IMR-90 (cell line): ENCODE measurements at regions not wholly inside any gene's neighbourhood (a gene's known extent, or its start where the extent isn't known, plus 50 kb on each side); places are given as distances from the start of the nearest gene placed in this dataset.

Experiments used
- ATAC-seq: fragments of 200-7000 bp; cut with Tn5 transposase; 2 replicates; pipeline ENCODE4 v1.9.1; 2020; ENCODE audit warnings: low read depth, mild to moderate bottlenecking, moderate library complexity
- BruUV-seq: library from RNA; stranded (reverse); fragments of 400-500 nt; replicated peaks from 2 replicates; lab custom pipeline; 2021; lab: Mats Ljungman, UMichigan
- CTCF ChIA-PET: fragments of 300-600 bp; formaldehyde crosslinking; extraction: SDS; loops from one replicate; lab custom pipeline; 2021; ENCODE audit warnings: antibody characterized with exemption; lab: Yijun Ruan, JAX
- POLR2A ChIA-PET: fragments of 300-600 bp; sonication (Branson Sonifier 250); formaldehyde crosslinking; loops from one replicate; lab custom pipeline; 2022; ENCODE audit warnings: antibody characterized with exemption; ENCODE audit not compliant: unreplicated experiment; lab: Charles Lee
- DNase-seq: peaks from one replicate; pipeline ENCODE4 v3.0.0; 2013
- H2AFZ ChIP-seq: replicated peaks from 2 replicates; pipeline ENCODE3; 2013; ENCODE audit warnings: low read length, mild to moderate bottlenecking; ENCODE audit not compliant: poor library complexity
- H2AK5ac ChIP-seq: 2 replicates; pipeline ENCODE4 v1.6.1; 2013; ENCODE audit warnings: low read depth, low read length, inconsistent platforms
- H2AK9ac ChIP-seq: replicated peaks from 2 replicates; pipeline ENCODE3; 2013; ENCODE audit warnings: mild to moderate bottlenecking, low read depth, low read length, moderate library complexity; ENCODE audit not compliant: poor library complexity
- H2BK120ac ChIP-seq: 2 replicates; pipeline ENCODE4 v1.6.1; 2013; ENCODE audit warnings: low read depth, low read length, inconsistent platforms
- H2BK15ac ChIP-seq: 3 replicates; pipeline ENCODE4 v1.6.1; 2013; ENCODE audit warnings: low read depth, low read length, inconsistent platforms
- H2BK20ac ChIP-seq: 2 replicates; pipeline ENCODE4 v1.6.1; 2013; ENCODE audit warnings: low read depth, mild to moderate bottlenecking, inconsistent platforms, low read length, moderate library complexity
- H2BK5ac ChIP-seq: 2 replicates; pipeline ENCODE4 v1.6.1; 2013; ENCODE audit warnings: mild to moderate bottlenecking, low read depth, low read length, inconsistent platforms; ENCODE audit not compliant: poor library complexity, severe bottlenecking
- H3K14ac ChIP-seq: replicated peaks from 2 replicates; pipeline ENCODE4 v1.6.1; 2013; ENCODE audit warnings: low read depth, low read length, inconsistent platforms
- H3K18ac ChIP-seq: 2 replicates; pipeline ENCODE4 v1.6.1; 2013; ENCODE audit warnings: low read depth, low read length, control low read depth
- H3K23ac ChIP-seq: 2 replicates; pipeline ENCODE4 v1.6.1; 2013; ENCODE audit warnings: low read depth, low read length, inconsistent platforms
- H3K27ac ChIP-seq: 2 replicates; pipeline ENCODE4 v1.5.1; 2013; ENCODE audit warnings: mild to moderate bottlenecking, control low read depth, low read length; ENCODE audit not compliant: insufficient read depth
- H3K27me3 ChIP-seq: 2 replicates; pipeline ENCODE4 v1.6.1; 2013; ENCODE audit warnings: low read length; ENCODE audit not compliant: control insufficient read depth, insufficient read depth
- H3K36me3 ChIP-seq: 2 replicates; pipeline ENCODE4 v1.6.1; 2013; ENCODE audit warnings: low read length, mixed read lengths; ENCODE audit not compliant: control insufficient read depth, insufficient read depth
- H3K4ac ChIP-seq: 2 replicates; pipeline ENCODE4 v1.6.1; 2013; ENCODE audit warnings: low read depth, low read length, inconsistent platforms
- H3K4me1 ChIP-seq: 2 replicates; pipeline ENCODE4 v1.6.1; 2013; ENCODE audit warnings: low read length, mixed read lengths; ENCODE audit not compliant: control insufficient read depth, insufficient read depth
- H3K4me2 ChIP-seq: 2 replicates; pipeline ENCODE4 v1.6.1; 2013; ENCODE audit warnings: low read depth, mild to moderate bottlenecking, control low read depth, low read length, moderate library complexity
- H3K4me3 ChIP-seq: 2 replicates; pipeline ENCODE4 v1.5.1; 2013; ENCODE audit warnings: low read depth, mild to moderate bottlenecking, control low read depth, low read length, moderate library complexity; ENCODE audit not compliant: insufficient read depth
- H3K56ac ChIP-seq: 2 replicates; pipeline ENCODE4 v1.6.1; 2013; ENCODE audit warnings: low read length, inconsistent platforms; ENCODE audit not compliant: insufficient read depth; ENCODE audit errors: extremely low read depth
- H3K79me1 ChIP-seq, 2 experiments: 2 replicates each; pipeline ENCODE4 v1.6.1; 2013; ENCODE audit warnings: low read length in 2 of 2, inconsistent platforms in 1 of 2, low read depth in 1 of 2
- H3K9ac ChIP-seq: 2 replicates; pipeline ENCODE4 v1.6.1; 2013; ENCODE audit warnings: low read depth, low read length, control low read depth
- H3K9me1 ChIP-seq: 2 replicates; pipeline ENCODE4 v1.6.1; 2013; ENCODE audit warnings: low read length, inconsistent platforms; ENCODE audit not compliant: insufficient read depth
- H3K9me3 ChIP-seq: 2 replicates; pipeline ENCODE4 v1.6.1; 2013; ENCODE audit warnings: low read length; ENCODE audit not compliant: control insufficient read depth, insufficient read depth
- H4K20me1 ChIP-seq: 2 replicates; pipeline ENCODE4 v1.6.1; 2013; ENCODE audit warnings: low read length, inconsistent platforms; ENCODE audit not compliant: insufficient read depth
- H4K5ac ChIP-seq: 2 replicates; pipeline ENCODE4 v1.6.1; 2013; ENCODE audit warnings: mild to moderate bottlenecking, low read depth, low read length, control low read depth
- H4K8ac ChIP-seq, 2 experiments: 2 replicates each; pipeline ENCODE4 v1.6.1; 2013; ENCODE audit warnings: low read depth in 2 of 2, low read length in 2 of 2, control low read depth in 1 of 2, inconsistent platforms in 1 of 2
- H4K91ac ChIP-seq: 2 replicates; pipeline ENCODE4 v1.6.1; 2013; ENCODE audit warnings: low read depth, low read length, inconsistent platforms; ENCODE audit not compliant: insufficient read depth
- BHLHE40 ChIP-seq: fragments of 150-350 bp; IDR thresholded peaks from 2 replicates; pipeline ENCODE4 v1.6.1; 2016; ENCODE audit warnings: mild to moderate bottlenecking, low read depth, low read length
- CEBPB ChIP-seq: IDR thresholded peaks from 2 replicates; pipeline ENCODE4 v1.6.1; 2012; ENCODE audit warnings: low read depth, low read length, improper control_type of control experiment
- CHD1 ChIP-seq: IDR thresholded peaks from 2 replicates; pipeline ENCODE4 v1.6.1; 2012; ENCODE audit warnings: low read depth, low read length, improper control_type of control experiment
- FOS ChIP-seq: fragments of 150-350 bp; IDR thresholded peaks from 2 replicates; pipeline ENCODE4 v1.6.1; 2016; ENCODE audit warnings: low read depth, low read length
- MAFK ChIP-seq: IDR thresholded peaks from 2 replicates; pipeline ENCODE4 v1.6.1; 2012; ENCODE audit warnings: low read depth, low read length, improper control_type of control experiment
- MAZ ChIP-seq: IDR thresholded peaks from 2 replicates; pipeline ENCODE4 v1.6.1; 2012; ENCODE audit warnings: low read depth, mild to moderate bottlenecking, low read length, improper control_type of control experiment, moderate library complexity, borderline replicate concordance
- MXI1 ChIP-seq: IDR thresholded peaks from 2 replicates; pipeline ENCODE4 v1.6.1; 2012; ENCODE audit warnings: low read depth, mild to moderate bottlenecking, low read length, moderate library complexity, borderline replicate concordance
- NFE2L2 ChIP-seq: fragments of 150-350 bp; IDR thresholded peaks from 2 replicates; pipeline ENCODE4 v1.6.1; 2016; ENCODE audit warnings: low read depth, mild to moderate bottlenecking, low read length
- POLR2A ChIP-seq: IDR thresholded peaks from 2 replicates; pipeline ENCODE4 v1.6.1; 2012; ENCODE audit warnings: mild to moderate bottlenecking, low read depth, low read length
- RAD21 ChIP-seq: IDR thresholded peaks from 2 replicates; pipeline ENCODE4 v1.6.1; 2012; ENCODE audit warnings: low read length, improper control_type of control experiment
- RCOR1 ChIP-seq: IDR thresholded peaks from 2 replicates; pipeline ENCODE4 v1.6.1; 2012; ENCODE audit warnings: mild to moderate bottlenecking, low read length, improper control_type of control experiment; ENCODE audit not compliant: insufficient replicate concordance
- RFX5 ChIP-seq: IDR thresholded peaks from 2 replicates; pipeline ENCODE4 v1.8.0; 2012; ENCODE audit warnings: low read depth, mild to moderate bottlenecking, low read length, moderate library complexity
- SMC3 ChIP-seq: fragments of 150-350 bp; IDR thresholded peaks from 2 replicates; pipeline ENCODE4 v1.6.1; 2016; ENCODE audit warnings: low read depth, mild to moderate bottlenecking, antibody characterized with exemption, low read length, moderate library complexity
- WGBS, 2 experiments: methylation state at CpG; one replicate each; pipeline versions ENCODE4 v1.1.5 to v1.1.7; 2013; ENCODE audit warnings: missing lambda C conversion rate in 2 of 2; ENCODE audit not compliant: insufficient read length in 1 of 2; ENCODE audit errors: extremely low coverage in 2 of 2; 5-methylcytosine and 5-hydroxymethylcytosine counted together
- dilution Hi-C: fragments of 300-500 bp; cut with HindIII; formaldehyde crosslinking; loops from one replicate; pipeline ENCODE4 v1.14.3; 2018; ENCODE audit warnings: low sequenced_read_pairs; ENCODE audit not compliant: unreplicated experiment
- in situ Hi-C: fragments of 300-500 bp; cut with MboI; formaldehyde crosslinking; loops from 3 replicates; pipeline ENCODE4 v1.14.3; 2019; ENCODE audit warnings: low sequenced_read_pairs, inconsistent platforms, mixed read lengths
- intact Hi-C: fragments of 100-400 bp; cut with micrococcal nuclease; formaldehyde crosslinking; loops from 2 replicates; pipeline ENCODE4 v1.10.0; 2022
- TF ChIP-seq, protein P1 (sequence below): fragments of 150-350 bp; IDR thresholded peaks from 2 replicates; pipeline ENCODE4 v1.6.1; 2017; ENCODE audit warnings: mild to moderate bottlenecking, antibody characterized with exemption, low read length, low read depth
- TF ChIP-seq, protein P2 (sequence below): conservative IDR thresholded peaks from 2 replicates; pipeline ENCODE4 v1.5.1; 2012; ENCODE audit warnings: mild to moderate bottlenecking, low read depth, low read length, improper control_type of control experiment
- TF ChIP-seq, protein P3 (sequence below): fragments of 150-350 bp; IDR thresholded peaks from 2 replicates; pipeline ENCODE4 v1.6.1; 2016; ENCODE audit warnings: low read depth, mild to moderate bottlenecking, low read length, moderate library complexity, borderline replicate concordance

DNA sequence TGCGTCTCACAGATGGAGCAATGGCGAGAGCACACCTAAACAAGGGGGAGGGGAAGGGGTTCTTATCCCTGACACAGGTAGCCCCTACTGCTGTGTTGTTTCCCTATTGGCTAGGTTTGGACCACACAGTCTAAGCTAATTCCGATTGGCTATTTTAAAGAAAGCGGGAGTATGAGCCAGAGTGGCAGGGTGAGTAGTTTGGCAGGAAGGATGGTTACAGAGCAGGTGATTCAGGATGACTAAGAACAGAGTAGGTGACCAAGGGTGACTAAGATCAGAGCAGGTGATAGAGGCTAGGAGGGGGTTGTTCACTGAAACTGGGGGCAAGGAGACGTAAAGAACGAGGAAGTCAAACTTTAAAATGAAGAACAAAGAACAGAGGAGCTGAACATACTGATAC is 511.8 kb downstream of the EDEM1 start:
- Histone ChIP-seq H3K4me3 (no peak overlapping the region), H4K5ac (no peak overlapping the region), H3K23ac (no peak overlapping the region), H4K8ac (no peak overlapping the region), H3K4me1 (no peaks in the 10 kb centered on the region), H3K18ac (no peak overlapping the region), H2BK120ac (no peak overlapping the region), H3K27me3 (no peaks in the 10 kb centered on the region), H3K9me1 (no peaks in the 10 kb centered on the region), H3K56ac (no peak overlapping the region), H3K79me1 (no peaks in the 10 kb centered on the region), H3K36me3 (no peaks in the 10 kb centered on the region), H2BK20ac (no peak overlapping the region), H3K27ac (no peak overlapping the region), H3K9me3 (peaks cover 8% of the 10 kb centered on the region), H2AFZ (no peak overlapping the region), H2AK9ac (no peak overlapping the region), H3K14ac (no peak overlapping the region), H4K20me1 (no peaks in the 10 kb centered on the region), H2BK15ac (no peak overlapping the region), H4K91ac (no peak overlapping the region), H3K4ac (no peak overlapping the region), H2BK5ac (no peak overlapping the region), H3K4me2 (no peak overlapping the region), H3K9ac (no peak overlapping the region), H2AK5ac (no peak overlapping the region)
- dilution Hi-C loops (no loop called here), intact Hi-C loops (no loop called here), in situ Hi-C loops (no loop called here)
- no TSS peak for BruUV-seq
- ATAC-seq (no peak), DNase-seq (no peak)
- CTCF ChIA-PET, result no interaction called here
- no CpG with 5 or more reads among the region's 6 CpGs for WGBS, 2 experiments
- POLR2A ChIA-PET, result no interaction called here
- TF ChIP-seq, protein P1, sequence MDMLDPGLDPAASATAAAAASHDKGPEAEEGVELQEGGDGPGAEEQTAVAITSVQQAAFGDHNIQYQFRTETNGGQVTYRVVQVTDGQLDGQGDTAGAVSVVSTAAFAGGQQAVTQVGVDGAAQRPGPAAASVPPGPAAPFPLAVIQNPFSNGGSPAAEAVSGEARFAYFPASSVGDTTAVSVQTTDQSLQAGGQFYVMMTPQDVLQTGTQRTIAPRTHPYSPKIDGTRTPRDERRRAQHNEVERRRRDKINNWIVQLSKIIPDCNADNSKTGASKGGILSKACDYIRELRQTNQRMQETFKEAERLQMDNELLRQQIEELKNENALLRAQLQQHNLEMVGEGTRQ, result no peak
- TF ChIP-seq MAZ (no peak), CEBPB (no peak), BHLHE40 (no peak), MAFK (no peak), NFE2L2 (no peak), SMC3 (no peak), RFX5 (no peak), MXI1 (no peak), RAD21 (no peak), CHD1 (no peak), FOS (no peak), RCOR1 (no peak), POLR2A (no peak)
- TF ChIP-seq, protein P2, sequence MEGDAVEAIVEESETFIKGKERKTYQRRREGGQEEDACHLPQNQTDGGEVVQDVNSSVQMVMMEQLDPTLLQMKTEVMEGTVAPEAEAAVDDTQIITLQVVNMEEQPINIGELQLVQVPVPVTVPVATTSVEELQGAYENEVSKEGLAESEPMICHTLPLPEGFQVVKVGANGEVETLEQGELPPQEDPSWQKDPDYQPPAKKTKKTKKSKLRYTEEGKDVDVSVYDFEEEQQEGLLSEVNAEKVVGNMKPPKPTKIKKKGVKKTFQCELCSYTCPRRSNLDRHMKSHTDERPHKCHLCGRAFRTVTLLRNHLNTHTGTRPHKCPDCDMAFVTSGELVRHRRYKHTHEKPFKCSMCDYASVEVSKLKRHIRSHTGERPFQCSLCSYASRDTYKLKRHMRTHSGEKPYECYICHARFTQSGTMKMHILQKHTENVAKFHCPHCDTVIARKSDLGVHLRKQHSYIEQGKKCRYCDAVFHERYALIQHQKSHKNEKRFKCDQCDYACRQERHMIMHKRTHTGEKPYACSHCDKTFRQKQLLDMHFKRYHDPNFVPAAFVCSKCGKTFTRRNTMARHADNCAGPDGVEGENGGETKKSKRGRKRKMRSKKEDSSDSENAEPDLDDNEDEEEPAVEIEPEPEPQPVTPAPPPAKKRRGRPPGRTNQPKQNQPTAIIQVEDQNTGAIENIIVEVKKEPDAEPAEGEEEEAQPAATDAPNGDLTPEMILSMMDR, result no peak
- TF ChIP-seq, protein P3, sequence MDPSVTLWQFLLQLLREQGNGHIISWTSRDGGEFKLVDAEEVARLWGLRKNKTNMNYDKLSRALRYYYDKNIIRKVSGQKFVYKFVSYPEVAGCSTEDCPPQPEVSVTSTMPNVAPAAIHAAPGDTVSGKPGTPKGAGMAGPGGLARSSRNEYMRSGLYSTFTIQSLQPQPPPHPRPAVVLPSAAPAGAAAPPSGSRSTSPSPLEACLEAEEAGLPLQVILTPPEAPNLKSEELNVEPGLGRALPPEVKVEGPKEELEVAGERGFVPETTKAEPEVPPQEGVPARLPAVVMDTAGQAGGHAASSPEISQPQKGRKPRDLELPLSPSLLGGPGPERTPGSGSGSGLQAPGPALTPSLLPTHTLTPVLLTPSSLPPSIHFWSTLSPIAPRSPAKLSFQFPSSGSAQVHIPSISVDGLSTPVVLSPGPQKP, result no peak
